WTC11 (cell line): ENCODE measurements at regions not wholly inside any gene's neighbourhood (a gene's known extent, or its start where the extent isn't known, plus 50 kb on each side); places are given as distances from the start of the nearest gene placed in this dataset.
A peak's percentile ranks its signal among the peaks of the same experiment; 100 is the strongest.

ENCODE experiments used
- ATAC-seq: fragments of 200-7000 bp; cut with Tn5 transposase; 2 replicates; pipeline ENCODE4 v1.10.0; 2021; ENCODE audit warnings: mild to moderate bottlenecking, moderate library complexity
- CTCF ChIA-PET: fragments of 300-600 bp; sonication (Branson Sonifier 250); formaldehyde crosslinking; loops from one replicate; lab custom pipeline; 2021; ENCODE audit warnings: antibody characterized with exemption; lab: Charles Lee
- POLR2A ChIA-PET: fragments of 350-600 bp; sonication (Branson Sonifier 250); formaldehyde crosslinking; loops from one replicate; lab custom pipeline; 2021; ENCODE audit warnings: antibody characterized with exemption; lab: Charles Lee
- DNase-seq: peaks from one replicate; pipeline ENCODE4 v3.0.0; 2021; ENCODE audit warnings: low spot score
- H3K27ac Mint-ChIP-seq: 2 replicates; pipeline ENCODE4 v1.8.0; 2021; ENCODE audit warnings: mixed read lengths
- H3K27me3 Mint-ChIP-seq: 2 replicates; pipeline ENCODE4 v1.8.0; 2021; ENCODE audit warnings: low read depth, mild to moderate bottlenecking, moderate library complexity, mixed read lengths
- H3K36me3 Mint-ChIP-seq: 2 replicates; pipeline ENCODE4 v1.8.0; 2021; ENCODE audit warnings: mixed read lengths
- H3K4me1 Mint-ChIP-seq: 2 replicates; pipeline ENCODE4 v1.8.0; 2022; ENCODE audit warnings: mixed read lengths
- H3K4me3 Mint-ChIP-seq: 2 replicates; pipeline ENCODE4 v1.8.0; 2021; ENCODE audit warnings: mild to moderate bottlenecking, moderate library complexity, mixed read lengths
- H3K9me3 Mint-ChIP-seq: 2 replicates; pipeline ENCODE4 v1.8.0; 2021; ENCODE audit warnings: mixed read lengths
- ERG ChIP-seq: fragments of 250-450 bp; sonication (Bioruptor Pico); IDR thresholded peaks from 2 replicates; pipeline ENCODE4 v1.8.0; 2021; ENCODE audit warnings: mild to moderate bottlenecking
- HMGXB4 ChIP-seq: sonication (generic); formaldehyde crosslinking; IDR thresholded peaks from 2 replicates; pipeline ENCODE4 v1.8.1; 2023; ENCODE audit warnings: mild to moderate bottlenecking, moderate library complexity, missing genetic modification reagents
- IRF1 ChIP-seq: sonication (generic); formaldehyde crosslinking; IDR thresholded peaks from 2 replicates; pipeline ENCODE4 v1.8.0; 2023; ENCODE audit warnings: missing genetic modification reagents
- PRDM15 ChIP-seq: sonication (generic); formaldehyde crosslinking; IDR thresholded peaks from 2 replicates; pipeline ENCODE4 v1.8.0; 2022; ENCODE audit warnings: missing genetic modification reagents
- RELA ChIP-seq: sonication (generic); formaldehyde crosslinking; IDR thresholded peaks from 2 replicates; pipeline ENCODE4 v1.8.1; 2022; ENCODE audit warnings: missing genetic modification reagents, mild to moderate bottlenecking, borderline replicate concordance
- SOX15 ChIP-seq: fragments of 250-450 bp; sonication (Bioruptor Pico); IDR thresholded peaks from 2 replicates; pipeline ENCODE4 v1.9.0; 2021; ENCODE audit warnings: mild to moderate bottlenecking
- TCF7 ChIP-seq: sonication (generic); formaldehyde crosslinking; IDR thresholded peaks from 2 replicates; pipeline ENCODE4 v1.8.0; 2022; ENCODE audit warnings: mild to moderate bottlenecking, low read depth, missing genetic modification reagents, moderate library complexity
- USF2 ChIP-seq: sonication (generic); formaldehyde crosslinking; IDR thresholded peaks from 2 replicates; pipeline ENCODE4 v1.8.1; 2023; ENCODE audit warnings: mild to moderate bottlenecking, missing genetic modification reagents, moderate library complexity
- ZNF232 ChIP-seq: sonication (generic); formaldehyde crosslinking; IDR thresholded peaks from 2 replicates; pipeline ENCODE4 v1.8.0; 2022; ENCODE audit warnings: mild to moderate bottlenecking, missing genetic modification reagents
- ZNF425 ChIP-seq: fragments of 250-450 bp; sonication (Bioruptor Pico); conservative IDR thresholded peaks from 2 replicates; pipeline ENCODE4 v1.9.0; 2021; ENCODE audit warnings: mild to moderate bottlenecking
- ZNF671 ChIP-seq: fragments of 250-450 bp; sonication (Bioruptor Pico); IDR thresholded peaks from 2 replicates; pipeline ENCODE4 v1.8.0; 2021; ENCODE audit warnings: mild to moderate bottlenecking
- TF ChIP-seq, protein P1 (sequence below): fragments of 250-450 bp; sonication (Bioruptor Pico); IDR thresholded peaks from 2 replicates; pipeline ENCODE4 v1.9.0; 2021; ENCODE audit warnings: mild to moderate bottlenecking
- TF ChIP-seq, protein P2 (sequence below): sonication (generic); formaldehyde crosslinking; IDR thresholded peaks from 2 replicates; pipeline ENCODE4 v1.8.1; 2023; ENCODE audit warnings: mild to moderate bottlenecking, missing genetic modification reagents
- TF ChIP-seq, protein P3 (sequence below): sonication (generic); formaldehyde crosslinking; IDR thresholded peaks from 2 replicates; pipeline ENCODE4 v1.8.1; 2022; ENCODE audit warnings: mild to moderate bottlenecking, missing genetic modification reagents, moderate library complexity, borderline replicate concordance

DNA sequence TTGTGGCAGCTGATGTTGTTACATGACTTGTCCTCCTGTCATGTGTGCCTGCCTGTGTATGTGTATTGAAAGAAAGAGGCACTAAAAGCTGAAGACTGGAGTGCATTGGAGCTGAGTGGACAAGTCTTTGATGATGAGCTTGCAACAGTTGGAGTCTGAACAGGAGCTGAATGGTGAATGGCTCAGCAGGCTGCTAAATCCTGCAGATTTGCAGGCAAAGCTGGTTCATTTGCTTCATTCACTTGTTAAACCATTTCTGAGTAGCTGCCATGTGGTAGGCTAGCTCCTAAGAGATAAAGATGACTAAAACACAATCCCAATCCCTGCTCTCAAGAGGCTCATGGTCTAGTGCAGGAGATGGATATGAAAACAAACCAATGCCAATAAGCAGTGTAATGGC lies 217.3 kb downstream of the CHRDL1 start (continued):
- no peak for TF ChIP-seq PRDM15 (CRISPR knock-in tag)
- TF ChIP-seq, all 79 proteins: peak for 0

DNA sequence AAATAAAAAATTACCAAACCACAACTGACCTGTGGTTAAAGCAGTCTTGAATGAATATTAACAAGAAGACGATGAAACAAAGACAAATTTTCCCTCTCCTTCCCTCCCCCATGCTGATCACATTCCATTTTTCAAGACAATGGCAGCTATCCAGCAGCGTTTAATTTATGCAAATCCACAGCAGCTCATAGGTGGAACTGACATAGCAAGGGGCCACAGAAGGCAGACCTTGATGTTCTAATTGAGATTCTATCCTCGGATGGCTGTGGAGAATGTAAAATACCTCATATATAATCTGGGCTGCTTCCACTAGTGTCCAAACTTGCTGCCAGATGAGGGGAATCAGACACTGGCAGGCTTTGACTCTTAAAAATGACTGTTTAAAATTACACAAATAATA lies 211.5 kb downstream of the CHRDL1 start:
- Mint-ChIP-seq H3K4me3 (no peak overlapping the region), H3K27me3 (no peaks in the 10 kb centered on the region; the same call in 1 of the 2 replicates), H3K27ac (no peak overlapping the region), H3K9me3 (peaks cover 15% of the 10 kb centered on the region), H3K4me1 (peaks cover 21% of the 10 kb centered on the region)
- CTCF ChIA-PET, result no interaction called here
- ATAC-seq (peak; percentile 44; the same call in 1 of the 2 replicates), DNase-seq (no peak)
- POLR2A ChIA-PET, result no interaction called here
- TF ChIP-seq, protein P1, sequence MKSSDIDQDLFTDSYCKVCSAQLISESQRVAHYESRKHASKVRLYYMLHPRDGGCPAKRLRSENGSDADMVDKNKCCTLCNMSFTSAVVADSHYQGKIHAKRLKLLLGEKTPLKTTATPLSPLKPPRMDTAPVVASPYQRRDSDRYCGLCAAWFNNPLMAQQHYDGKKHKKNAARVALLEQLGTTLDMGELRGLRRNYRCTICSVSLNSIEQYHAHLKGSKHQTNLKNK (CRISPR knock-in tag), result no peak
- TF ChIP-seq SOX15 (CRISPR knock-in tag) (no peak), ERG (CRISPR knock-in tag) (no peak), USF2 (CRISPR knock-in tag) (no peak), RELA (no peak)
- TF ChIP-seq, protein P2, sequence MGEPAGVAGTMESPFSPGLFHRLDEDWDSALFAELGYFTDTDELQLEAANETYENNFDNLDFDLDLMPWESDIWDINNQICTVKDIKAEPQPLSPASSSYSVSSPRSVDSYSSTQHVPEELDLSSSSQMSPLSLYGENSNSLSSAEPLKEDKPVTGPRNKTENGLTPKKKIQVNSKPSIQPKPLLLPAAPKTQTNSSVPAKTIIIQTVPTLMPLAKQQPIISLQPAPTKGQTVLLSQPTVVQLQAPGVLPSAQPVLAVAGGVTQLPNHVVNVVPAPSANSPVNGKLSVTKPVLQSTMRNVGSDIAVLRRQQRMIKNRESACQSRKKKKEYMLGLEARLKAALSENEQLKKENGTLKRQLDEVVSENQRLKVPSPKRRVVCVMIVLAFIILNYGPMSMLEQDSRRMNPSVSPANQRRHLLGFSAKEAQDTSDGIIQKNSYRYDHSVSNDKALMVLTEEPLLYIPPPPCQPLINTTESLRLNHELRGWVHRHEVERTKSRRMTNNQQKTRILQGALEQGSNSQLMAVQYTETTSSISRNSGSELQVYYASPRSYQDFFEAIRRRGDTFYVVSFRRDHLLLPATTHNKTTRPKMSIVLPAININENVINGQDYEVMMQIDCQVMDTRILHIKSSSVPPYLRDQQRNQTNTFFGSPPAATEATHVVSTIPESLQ, result no peak
- TF ChIP-seq, protein P3, sequence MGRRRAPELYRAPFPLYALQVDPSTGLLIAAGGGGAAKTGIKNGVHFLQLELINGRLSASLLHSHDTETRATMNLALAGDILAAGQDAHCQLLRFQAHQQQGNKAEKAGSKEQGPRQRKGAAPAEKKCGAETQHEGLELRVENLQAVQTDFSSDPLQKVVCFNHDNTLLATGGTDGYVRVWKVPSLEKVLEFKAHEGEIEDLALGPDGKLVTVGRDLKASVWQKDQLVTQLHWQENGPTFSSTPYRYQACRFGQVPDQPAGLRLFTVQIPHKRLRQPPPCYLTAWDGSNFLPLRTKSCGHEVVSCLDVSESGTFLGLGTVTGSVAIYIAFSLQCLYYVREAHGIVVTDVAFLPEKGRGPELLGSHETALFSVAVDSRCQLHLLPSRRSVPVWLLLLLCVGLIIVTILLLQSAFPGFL, result no peak
- TF ChIP-seq, all 79 proteins: peak for 0
- peaks cover 10% of the 10 kb centered on the region for H3K36me3 Mint-ChIP-seq

DNA sequence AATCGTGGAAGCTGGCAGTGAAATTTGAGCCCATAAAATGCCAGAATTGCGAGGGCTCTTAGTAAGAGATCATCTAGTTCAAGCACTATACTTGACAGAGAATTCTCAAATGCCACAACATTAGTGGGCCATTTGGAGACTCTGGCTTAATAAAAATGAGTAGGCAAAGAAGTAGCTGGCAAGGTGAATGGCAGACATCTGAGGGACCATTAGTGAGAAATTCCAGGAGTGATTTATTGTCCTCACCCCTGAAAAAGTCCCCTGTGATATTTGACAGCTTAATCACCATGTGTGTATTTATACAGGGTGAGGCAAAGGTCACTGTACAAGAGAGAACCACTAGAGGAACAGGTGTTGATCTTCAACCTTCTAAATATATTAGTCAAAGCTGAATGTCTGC lies 207.5 kb downstream of the CHRDL1 start:
- ChIA-PET POLR2A (no interaction called here), CTCF (no interaction called here)
- H3K36me3 Mint-ChIP-seq, result peaks cover 3% of the 10 kb centered on the region
- no peak overlapping the region for H3K4me3 Mint-ChIP-seq
- no peak overlapping the region for H3K27ac Mint-ChIP-seq
- peaks cover 29% of the 10 kb centered on the region for H3K4me1 Mint-ChIP-seq
- ATAC-seq, result no peak
- DNase-seq, result no peak
- no peaks in the 10 kb centered on the region for H3K27me3 Mint-ChIP-seq
- peaks cover 2% of the 10 kb centered on the region for H3K9me3 Mint-ChIP-seq
- TF ChIP-seq IRF1 (no peak), ZNF232 (CRISPR knock-in tag) (no peak), HMGXB4 (CRISPR knock-in tag) (no peak), TCF7 (CRISPR knock-in tag) (no peak), ZNF671 (no peak), ZNF425 (CRISPR knock-in tag) (no peak)
